Heart left ventricle (tissue), 13 donors: ENCODE measurements at regions not wholly inside any gene's neighbourhood (a gene's known extent, or its start where the extent isn't known, plus 50 kb on each side); places are given as distances from the start of the nearest gene placed in this dataset.

ENCODE experiments used
- POLR2A ChIP-seq, 2 donors: fragments of 450-650 bp; IDR thresholded peaks; one replicate each; pipeline ENCODE4 v1.6.1; 2017; ENCODE audit warnings: antibody characterized with exemption in 2 of 2, mild to moderate bottlenecking in 2 of 2, moderate library complexity in 2 of 2
- TF ChIP-seq, protein P1 (sequence below), 12 donors: fragments of 200-600 bp; sonication (generic) in 4 of 12; IDR thresholded peaks; one replicate each; pipeline versions ENCODE4 v1.5.0 to v1.8.0; 2018 to 2022; ENCODE audit warnings: antibody characterized with exemption in 12 of 12, mild to moderate bottlenecking in 5 of 12
- donor health status: ischemic (EF 13 %, LVEDD 7.1; RV severe dilation, severe dysfunction).
- donor health status: DM: no; HTN: yes; CAD: no.
- donor health status: DM: no; HTN: no; CAD: no.
- donor health status: ischemic (EF 25% LVEDD 6.9; RV normal size, moderate dysfunction).
- donor health status: ischemic (EF 25% LVEDD 5.7; RV mildly dilated, moderate dysfunction).
- donor health status: ischemic (EF 35%, LVEDD 5.7; RV mildly dilated, moderate dysfunction).
- donor health status: nonischemic (EF 11% LVEDD 7.7; RV severe dilation, severe dysfunction).
- donor health status: DM: yes; HTN: yes; CAD: no.
- donor health status: PGD.
- donor health status: ischemic (EF 29% LVEDD 5.4; RV normal size, mild dysfunction).
- donor health status: nonischemic (EF 23%, LVEDD 6.1; RV moderate dilation, normal function).

DNA sequence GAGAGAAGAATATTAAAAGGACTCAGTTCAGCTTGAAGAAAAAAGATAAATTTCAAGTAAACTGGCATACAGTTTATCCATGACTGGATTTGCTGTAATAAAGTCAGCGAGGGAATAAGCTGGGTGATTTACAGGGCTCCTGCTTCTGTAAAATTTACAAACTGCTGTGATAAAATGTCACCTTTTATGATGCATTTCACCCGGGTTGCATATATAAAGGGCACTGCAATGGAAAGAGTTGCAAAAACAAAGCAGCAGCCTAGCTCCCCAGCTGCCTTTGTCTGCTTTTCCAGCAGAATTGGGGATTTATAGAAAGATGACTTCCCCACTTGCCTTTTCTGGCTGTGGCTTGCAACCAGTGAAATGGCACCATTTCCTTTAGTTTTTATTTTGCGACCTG, 132.5 kb upstream of the LHCGR start:
- TF ChIP-seq POLR2A (IDR thresholded peaks at IDR 0.05): no peak
- TF ChIP-seq, protein P1, sequence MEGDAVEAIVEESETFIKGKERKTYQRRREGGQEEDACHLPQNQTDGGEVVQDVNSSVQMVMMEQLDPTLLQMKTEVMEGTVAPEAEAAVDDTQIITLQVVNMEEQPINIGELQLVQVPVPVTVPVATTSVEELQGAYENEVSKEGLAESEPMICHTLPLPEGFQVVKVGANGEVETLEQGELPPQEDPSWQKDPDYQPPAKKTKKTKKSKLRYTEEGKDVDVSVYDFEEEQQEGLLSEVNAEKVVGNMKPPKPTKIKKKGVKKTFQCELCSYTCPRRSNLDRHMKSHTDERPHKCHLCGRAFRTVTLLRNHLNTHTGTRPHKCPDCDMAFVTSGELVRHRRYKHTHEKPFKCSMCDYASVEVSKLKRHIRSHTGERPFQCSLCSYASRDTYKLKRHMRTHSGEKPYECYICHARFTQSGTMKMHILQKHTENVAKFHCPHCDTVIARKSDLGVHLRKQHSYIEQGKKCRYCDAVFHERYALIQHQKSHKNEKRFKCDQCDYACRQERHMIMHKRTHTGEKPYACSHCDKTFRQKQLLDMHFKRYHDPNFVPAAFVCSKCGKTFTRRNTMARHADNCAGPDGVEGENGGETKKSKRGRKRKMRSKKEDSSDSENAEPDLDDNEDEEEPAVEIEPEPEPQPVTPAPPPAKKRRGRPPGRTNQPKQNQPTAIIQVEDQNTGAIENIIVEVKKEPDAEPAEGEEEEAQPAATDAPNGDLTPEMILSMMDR (IDR thresholded peaks at IDR 0.05): no peak
